Endometrium (tissue), 2 donors: ENCODE measurements at regions not wholly inside any gene's neighbourhood (a gene's known extent, or its start where the extent isn't known, plus 50 kb on each side); places are given as distances from the start of the nearest gene placed in this dataset.
"Not testable (repeated sequence)": the region's sequence is repeated elsewhere in the genome, so short reads cannot be mapped to it uniquely, and the experiment has no call there.

Experiments
- FAIRE-seq: peaks from 2 replicates; lab custom pipeline; 2012; peaks lifted over from hg19 to GRCh38; lab: Jason Lieb, UNC
- donor health status: control.
- donor health status: control.

GRCh38 chr10:18735711-18736110 lies 76.5 kb downstream of the ARL5B start:
- FAIRE-seq: no peak

- FAIRE-seq: no peak
Measured at GRCh38 chr10:18737236-18737635, 78.0 kb downstream of the ARL5B start.

- no peak for FAIRE-seq
Measured at GRCh38 chr10:18737841-18738240, 78.6 kb downstream of the ARL5B start.

GRCh38 chr10:18738835-18739234 lies 79.6 kb downstream of the ARL5B start:
- no peak for FAIRE-seq

- FAIRE-seq: no peak
Measured at GRCh38 chr10:18743926-18744325, 84.7 kb downstream of the ARL5B start.

- no peak for FAIRE-seq
Measured at GRCh38 chr10:18753312-18753895, 94.2 kb downstream of the ARL5B start.

GRCh38 chr10:18759575-18759974 lies 100.3 kb downstream of the ARL5B start:
- FAIRE-seq: no peak

- FAIRE-seq: no peak
Measured at GRCh38 chr10:18760836-18761235, 101.6 kb downstream of the ARL5B start.

- no peak for FAIRE-seq
Measured at GRCh38 chr10:18767981-18768380, 108.8 kb downstream of the ARL5B start.

- FAIRE-seq: no peak
Measured at GRCh38 chr10:18773180-18773579, 113.9 kb downstream of the ARL5B start.

- no peak for FAIRE-seq
Measured at GRCh38 chr10:18777258-18777657, 118.0 kb downstream of the ARL5B start.

- FAIRE-seq: peak; percentile 87
Measured at GRCh38 chr10:18786478-18786877, 127.2 kb downstream of the ARL5B start.

- peak; percentile 75 for FAIRE-seq
Measured at GRCh38 chr10:18793951-18794350, 134.7 kb downstream of the ARL5B start.

- no peak for FAIRE-seq
Measured at GRCh38 chr10:18795549-18795948, 136.3 kb downstream of the ARL5B start.

GRCh38 chr10:18797286-18797685 lies 138.1 kb downstream of the ARL5B start:
- no peak for FAIRE-seq

- FAIRE-seq: no peak
Measured at GRCh38 chr10:18822156-18822555, 162.9 kb downstream of the ARL5B start.

GRCh38 chr10:18829259-18829658 lies 170.0 kb downstream of the ARL5B start:
- no peak for FAIRE-seq

- no peak for FAIRE-seq
Measured at GRCh38 chr10:18830277-18830676, 171.0 kb downstream of the ARL5B start.

- FAIRE-seq: not testable (repeated sequence)
Measured at GRCh38 chr10:18856623-18857022, 192.0 kb upstream of the MALRD1 start.

- FAIRE-seq: no peak
Measured at GRCh38 chr10:18859659-18860058, 188.9 kb upstream of the MALRD1 start.

- no peak for FAIRE-seq
Measured at GRCh38 chr10:18860186-18860585, 188.4 kb upstream of the MALRD1 start.

- no peak for FAIRE-seq
Measured at GRCh38 chr10:18860631-18861240, 187.9 kb upstream of the MALRD1 start.

GRCh38 chr10:18861382-18861781 lies 187.2 kb upstream of the MALRD1 start:
- no peak for FAIRE-seq

- FAIRE-seq: no peak
Measured at GRCh38 chr10:18866852-18867251, 181.7 kb upstream of the MALRD1 start.
